Right lobe of liver (tissue), 6 donors: ENCODE measurements at regions not wholly inside any gene's neighbourhood (a gene's known extent, or its start where the extent isn't known, plus 50 kb on each side); places are given as distances from the start of the nearest gene placed in this dataset.

Source experiments
- ATAC-seq, 4 donors: fragments of 200-7000 bp; cut with Tn5 transposase; one replicate each; pipeline ENCODE4 v1.9.1; 2020; ENCODE audit warnings: mild to moderate bottlenecking in 4 of 4, moderate library complexity in 4 of 4
- DNase-seq, 3 donors: peaks; one replicate each; pipeline ENCODE4 v3.0.0-alpha.2; 2020
- H3K27ac ChIP-seq, 3 donors: fragments of 200-600 bp; one replicate each; pipeline ENCODE4 v1.8.0; 2022
- H3K27me3 ChIP-seq, 2 donors: fragments of 200-600 bp; one replicate each; pipeline ENCODE4 v1.8.0; 2022
- H3K36me3 ChIP-seq, 4 donors: fragments of 200-600 bp; sonication (generic) in 1 of 4; one replicate each; pipeline versions ENCODE4 v1.5.1 to v1.8.0; 2017 to 2022; ENCODE audit warnings: control low read depth in 1 of 4
- H3K4me1 ChIP-seq, 4 donors: fragments of 200-600 bp; sonication (generic) in 1 of 4; one replicate each; pipeline versions ENCODE4 v1.5.1 to v1.8.0; 2017 to 2022; ENCODE audit warnings: control low read depth in 1 of 4
- H3K4me3 ChIP-seq, 3 donors: fragments of 200-600 bp; one replicate each; pipeline ENCODE4 v1.8.0; 2022
- H3K9me3 ChIP-seq, 4 donors: fragments of 200-600 bp; sonication (generic) in 1 of 4; one replicate each; pipeline versions ENCODE4 v1.5.1 to v1.8.0; 2017 to 2022; ENCODE audit warnings: control low read depth in 1 of 4
- CTCF ChIP-seq, 4 donors: fragments of 200-600 bp in 3 of 4; fragments of 450-650 bp in 1 of 4; IDR thresholded peaks; one replicate each; pipeline versions ENCODE4 v1.5.1 to v1.8.0; 2016 to 2022; ENCODE audit warnings: antibody characterized with exemption in 4 of 4, mild to moderate bottlenecking in 2 of 4
- POLR2A ChIP-seq: fragments of 450-650 bp; IDR thresholded peaks from one replicate; pipeline ENCODE4 v1.6.1; 2017; ENCODE audit warnings: antibody characterized with exemption, mild to moderate bottlenecking
- WGBS: methylation state at CpG from one replicate; pipeline ENCODE4 v1.1.6; 2018; ENCODE audit warnings: low coverage, low lambda C conversion rate; ENCODE audit not compliant: insufficient coverage; ENCODE audit errors: missing lambda C conversion rate; 5-methylcytosine and 5-hydroxymethylcytosine counted together
- intact Hi-C, 2 donors: fragments of 100-400 bp; cut with DNase I; formaldehyde crosslinking; loops; one replicate each; pipeline versions ENCODE4 v1.11.2 to v1.14.1; 2022
- donor health status: DM: no; HTN: yes; CAD: no.
- donor health status: DM: no; HTN: no; CAD: no.
- donor health status: DM: no; HTN: no; CAD: no.
- donor health status: DM: no; HTN: yes; CAD: no.
- donor health status: DM: no; HTN: yes; CAD: no.

DNA sequence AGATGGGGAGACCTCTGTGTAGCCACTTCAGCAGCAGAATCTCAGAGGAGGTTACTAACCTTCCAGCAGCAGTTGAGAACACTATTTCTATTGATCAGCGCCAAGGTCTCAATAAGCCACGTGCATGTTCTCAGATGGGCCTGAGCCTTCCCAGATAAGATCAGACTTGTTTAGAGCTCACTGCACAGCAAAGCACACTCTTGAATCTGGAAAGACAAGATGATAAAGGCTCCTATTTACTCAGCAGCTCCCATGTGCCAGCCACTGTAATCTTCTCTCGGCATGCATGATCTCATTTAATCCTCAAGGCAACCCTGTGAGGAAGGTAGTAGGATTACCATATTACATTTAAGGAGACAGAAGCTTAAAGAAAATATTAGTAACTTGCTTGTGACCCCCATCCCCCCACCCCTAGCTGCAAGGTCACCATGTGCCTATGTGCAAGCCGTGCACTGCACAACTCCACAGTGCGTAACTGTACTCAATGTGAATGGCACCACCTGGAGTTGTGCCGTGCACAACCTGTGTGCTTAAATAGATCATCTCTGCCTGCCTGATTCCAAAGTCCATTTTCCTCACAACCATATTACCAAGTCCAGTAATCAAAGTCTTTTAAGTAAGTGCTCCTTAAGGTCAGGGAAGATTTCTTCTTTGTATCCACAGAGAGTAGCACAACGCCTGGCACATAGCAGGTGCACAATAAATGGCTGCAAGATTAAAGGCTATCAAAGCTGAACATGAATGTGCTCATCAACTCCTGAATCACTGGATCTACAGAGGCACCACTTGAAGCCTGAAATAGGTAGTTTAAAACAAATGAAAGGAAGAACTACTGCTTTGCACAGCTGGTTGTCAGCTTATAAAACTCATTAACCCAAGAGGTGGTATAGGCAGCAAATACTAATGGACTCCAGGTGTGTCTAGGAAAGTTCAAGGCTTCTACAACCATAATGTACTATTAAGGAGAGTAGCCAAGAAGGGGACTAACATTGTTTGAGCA, 293.8 kb downstream of the BUD13 start:
- 54% methylated on average over 5 of the region's 7 CpGs for WGBS
- ATAC-seq, result no peak
- TF ChIP-seq POLR2A, result no peak
- TF ChIP-seq CTCF (IDR thresholded peaks at IDR 0.05), result no peak
- intact Hi-C loops, result no loop called here
- Histone ChIP-seq H3K36me3 (no peaks in the 10 kb centered on the region), H3K27me3 (no peaks in the 10 kb centered on the region), H3K4me3 (no peak overlapping the region), H3K4me1 (no peaks in the 10 kb centered on the region), H3K27ac (no peak overlapping the region), H3K9me3 (no peaks in the 10 kb centered on the region)
- DNase-seq, result no peak

DNA sequence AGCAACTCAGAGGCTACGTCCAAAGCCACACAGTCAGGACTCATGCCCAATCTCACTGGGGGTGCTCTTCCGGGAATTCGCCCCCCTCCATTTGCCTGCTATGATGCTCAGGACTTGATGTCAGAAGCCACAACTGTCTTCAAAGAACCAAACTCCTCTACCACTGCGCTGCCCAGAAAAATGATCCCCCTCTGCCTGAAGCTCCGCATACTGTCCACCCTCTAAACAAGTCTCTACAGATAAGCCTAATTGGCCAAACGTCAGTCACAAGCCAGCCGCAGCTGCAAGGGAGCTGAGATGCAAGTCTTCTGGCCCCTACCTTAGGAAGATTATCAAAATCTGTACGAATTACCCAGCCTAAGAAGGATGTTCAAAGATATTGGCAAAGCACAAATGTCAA, 294.6 kb downstream of the BUD13 start:
- Histone ChIP-seq H3K9me3 (no peaks in the 10 kb centered on the region), H3K27ac (no peak overlapping the region), H3K36me3 (no peaks in the 10 kb centered on the region), H3K27me3 (no peaks in the 10 kb centered on the region), H3K4me1 (no peaks in the 10 kb centered on the region), H3K4me3 (no peak overlapping the region)
- intact Hi-C loops, result no loop called here
- WGBS, result 54% methylated on average over 7 of the region's 8 CpGs
- DNase-seq (no peak), ATAC-seq (no peak)
- TF ChIP-seq POLR2A (no peak), CTCF (IDR thresholded peaks at IDR 0.05) (no peak)

DNA sequence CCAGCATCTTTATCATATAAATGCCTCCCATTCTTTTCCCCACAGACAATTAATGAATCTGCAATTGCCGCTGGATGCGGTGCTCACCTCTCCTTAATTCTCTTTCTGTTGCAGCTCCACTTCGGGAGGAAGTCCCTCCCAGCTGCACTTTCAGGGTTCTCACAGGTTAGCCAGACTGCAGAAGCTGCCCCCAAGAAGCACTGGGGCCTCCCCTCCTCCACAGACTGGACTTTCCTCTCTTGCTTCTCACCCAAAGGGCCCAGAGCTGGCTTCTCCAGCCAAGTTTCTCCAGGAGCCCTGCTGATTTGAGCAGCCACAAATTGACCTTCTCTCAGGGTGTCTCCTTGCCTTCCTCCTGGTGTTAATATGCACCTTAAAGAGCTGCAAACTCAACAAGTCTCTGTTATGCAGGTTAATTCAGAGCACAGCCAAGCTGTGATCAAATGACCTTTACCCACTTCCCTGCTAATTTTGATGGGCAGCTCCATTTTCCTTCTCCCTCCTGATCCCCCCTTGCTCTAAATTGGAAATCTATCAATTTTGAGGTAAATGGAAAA, 298.9 kb downstream of the BUD13 start:
- intact Hi-C loops, result no loop called here
- Histone ChIP-seq H3K36me3 (no peaks in the 10 kb centered on the region), H3K9me3 (no peaks in the 10 kb centered on the region), H3K27me3 (no peaks in the 10 kb centered on the region), H3K4me3 (no peak overlapping the region), H3K4me1 (no peaks in the 10 kb centered on the region), H3K27ac (no peak overlapping the region)
- WGBS, result 54% methylated on average over 3 of the region's 3 CpGs
- DNase-seq (no peak), ATAC-seq (no peak)
- TF ChIP-seq POLR2A (no peak), CTCF (IDR thresholded peaks at IDR 0.05) (no peak)

- Histone ChIP-seq H3K4me1 (no peaks in the 10 kb centered on the region), H3K27me3 (no peaks in the 10 kb centered on the region), H3K4me3 (no peak overlapping the region), H3K36me3 (no peaks in the 10 kb centered on the region), H3K27ac (no peak overlapping the region), H3K9me3 (no peaks in the 10 kb centered on the region)
- DNase-seq (no peak), ATAC-seq (no peak)
- no peak for TF ChIP-seq CTCF (IDR thresholded peaks at IDR 0.05)
- TF ChIP-seq POLR2A, result no peak
- intact Hi-C loops, result no loop called here
- WGBS, result 50% methylated on average over 1 of the region's 1 CpG
These were observed 299.5 kb downstream of the BUD13 start for GRCh38 chr11:116473206-116473769.
